ENCODE measurements at regions not wholly inside any gene's neighbourhood (a gene's known extent, or its start where the extent isn't known, plus 50 kb on each side); places are given as distances from the start of the nearest gene placed in this dataset.
"Not testable (repeated sequence)": the region's sequence is repeated elsewhere in the genome, so short reads cannot be mapped to it uniquely, and the experiment has no call there.

DNA sequence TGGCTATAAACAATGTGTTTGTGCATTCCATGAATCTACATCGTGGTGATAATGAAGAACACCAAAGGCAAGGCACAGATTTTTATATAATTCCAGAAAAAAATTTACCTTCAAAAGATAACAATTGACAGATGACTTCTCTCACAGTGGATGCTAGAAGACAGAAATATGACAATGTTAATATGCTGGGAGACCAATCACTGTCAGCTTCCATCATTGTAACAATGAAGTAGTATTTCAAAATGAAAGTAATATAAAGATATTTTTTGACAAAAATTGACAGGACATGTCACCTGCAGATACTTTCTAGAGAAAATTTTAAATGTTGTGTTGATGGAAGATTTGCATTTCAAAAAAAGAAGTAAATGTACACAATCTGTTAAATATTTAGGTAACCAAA lies 1925.9 kb upstream of the LRRTM1 start:
- H3K36me3 Mint-ChIP-seq, result no peaks in the 10 kb centered on the region
- H3K27me3 Mint-ChIP-seq, result no peaks in the 10 kb centered on the region
- peaks cover 4% of the 10 kb centered on the region for H3K9me3 Mint-ChIP-seq
- no peak for DNase-seq
- no peak overlapping the region for H3K27ac Mint-ChIP-seq
- no peak overlapping the region for H3K4me3 Mint-ChIP-seq
- CTCF ChIA-PET, result no interaction called here
- no peaks in the 10 kb centered on the region for H3K4me1 Mint-ChIP-seq

DNA sequence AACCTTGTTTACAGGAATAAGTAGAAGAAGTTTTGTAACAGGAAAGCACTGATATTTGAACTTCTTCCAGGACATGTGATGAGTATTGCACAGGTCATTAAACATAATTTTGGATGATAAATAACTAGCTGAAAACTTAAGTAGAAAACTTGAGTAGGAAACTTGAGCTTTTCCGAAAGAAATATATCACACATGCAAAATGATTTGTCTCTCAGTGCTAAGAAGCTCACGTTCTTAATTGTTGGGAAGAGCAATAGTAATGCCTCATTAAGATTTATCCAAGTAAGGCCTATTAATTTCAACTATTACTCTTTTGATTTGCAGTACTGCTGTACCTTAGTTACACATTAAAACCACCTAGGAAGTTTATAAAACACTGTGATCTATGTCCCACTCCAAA lies 1921.9 kb upstream of the LRRTM1 start:
- no peak overlapping the region for H3K27ac Mint-ChIP-seq
- peaks cover 11% of the 10 kb centered on the region for H3K9me3 Mint-ChIP-seq
- no peak overlapping the region for H3K4me3 Mint-ChIP-seq
- H3K27me3 Mint-ChIP-seq, result no peaks in the 10 kb centered on the region
- no peaks in the 10 kb centered on the region for H3K4me1 Mint-ChIP-seq
- CTCF ChIA-PET, result no interaction called here
- no peaks in the 10 kb centered on the region for H3K36me3 Mint-ChIP-seq
- DNase-seq, result no peak

DNA sequence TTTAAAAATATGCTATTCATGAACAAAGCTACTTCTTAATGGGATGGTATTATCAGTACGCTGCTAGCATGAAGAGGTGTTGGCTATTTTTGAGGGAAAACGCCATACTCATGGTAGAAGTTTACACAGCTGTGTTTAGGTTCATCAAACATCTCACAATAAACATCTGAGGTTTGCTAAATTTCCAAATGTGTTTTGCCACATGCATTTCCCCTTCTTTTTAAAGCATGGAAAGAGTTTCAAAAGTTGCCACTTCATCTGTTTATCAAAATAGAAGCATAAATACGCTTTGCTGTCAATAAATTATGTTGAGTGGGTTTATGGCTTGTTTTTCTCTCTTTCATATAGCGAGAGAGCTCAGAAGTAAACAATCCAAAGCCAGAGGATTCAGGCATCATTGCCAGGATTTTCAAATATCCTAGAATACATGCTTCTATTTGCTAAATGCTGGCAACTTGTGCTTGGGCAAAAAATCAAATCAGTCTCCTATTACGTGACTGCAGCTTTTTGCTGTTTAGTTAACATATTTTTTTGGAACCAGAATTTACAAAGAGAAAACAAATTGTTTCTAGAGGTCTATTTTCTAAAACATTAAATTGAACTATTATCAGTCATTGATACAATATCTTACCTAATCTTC lies 1919.9 kb upstream of the LRRTM1 start:
- Mint-ChIP-seq H3K4me1 (no peaks in the 10 kb centered on the region), H3K9me3 (peaks cover 11% of the 10 kb centered on the region), H3K27ac (no peak overlapping the region), H3K27me3 (no peaks in the 10 kb centered on the region), H3K36me3 (no peaks in the 10 kb centered on the region), H3K4me3 (no peak overlapping the region)
- DNase-seq, result no peak
- CTCF ChIA-PET, result no interaction called here

DNA sequence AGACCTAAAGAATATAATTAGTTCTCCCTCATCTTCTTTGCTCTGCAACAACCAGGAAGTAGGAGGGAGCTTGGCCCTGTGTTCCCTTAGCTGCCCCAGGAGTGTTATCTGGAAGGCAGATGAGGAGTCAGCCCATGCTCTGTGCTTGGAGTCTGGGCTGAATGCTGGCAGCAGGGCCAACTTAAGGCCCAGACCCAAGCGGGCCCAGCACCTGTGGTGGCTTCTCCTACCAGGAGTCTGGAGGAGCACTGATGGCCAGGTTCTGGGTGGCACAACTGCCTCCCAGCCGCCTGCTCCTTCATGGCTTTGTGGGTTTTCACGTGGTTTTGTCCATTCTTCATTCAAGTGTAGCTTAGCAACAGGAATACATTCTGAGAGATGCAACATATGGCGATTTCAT lies 1910.7 kb upstream of the LRRTM1 start:
- no peaks in the 10 kb centered on the region for H3K4me1 Mint-ChIP-seq
- no peak overlapping the region for H3K27ac Mint-ChIP-seq
- CTCF ChIA-PET, result no interaction called here
- no peak for DNase-seq
- H3K36me3 Mint-ChIP-seq, result no peaks in the 10 kb centered on the region
- H3K4me3 Mint-ChIP-seq, result no peak overlapping the region
- peaks cover 13% of the 10 kb centered on the region for H3K9me3 Mint-ChIP-seq
- H3K27me3 Mint-ChIP-seq, result no peaks in the 10 kb centered on the region

DNA sequence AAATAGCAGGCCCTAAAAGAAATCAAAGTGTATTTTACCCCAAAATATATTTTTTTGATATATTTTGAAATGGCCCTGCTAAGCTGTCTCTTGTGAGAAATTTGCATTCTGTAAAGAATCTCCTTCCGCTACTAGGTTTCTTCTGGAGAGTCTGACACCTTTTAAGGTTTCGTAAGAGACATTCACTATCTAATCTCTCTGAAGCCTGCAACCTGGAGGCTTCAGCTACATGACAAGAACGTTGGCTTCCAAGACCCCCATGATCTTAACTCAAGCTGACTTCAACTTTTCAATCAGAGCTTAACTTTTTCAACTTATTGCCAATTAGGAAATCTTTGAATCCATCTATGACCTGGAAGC lies 1894.9 kb upstream of the LRRTM1 start:
- Mint-ChIP-seq H3K4me1 (no peaks in the 10 kb centered on the region), H3K27me3 (no peaks in the 10 kb centered on the region), H3K27ac (no peak overlapping the region), H3K9me3 (peaks cover 11% of the 10 kb centered on the region), H3K36me3 (no peaks in the 10 kb centered on the region), H3K4me3 (no peak overlapping the region)
- CTCF ChIA-PET, result no interaction called here
- DNase-seq, result no peak

DNA sequence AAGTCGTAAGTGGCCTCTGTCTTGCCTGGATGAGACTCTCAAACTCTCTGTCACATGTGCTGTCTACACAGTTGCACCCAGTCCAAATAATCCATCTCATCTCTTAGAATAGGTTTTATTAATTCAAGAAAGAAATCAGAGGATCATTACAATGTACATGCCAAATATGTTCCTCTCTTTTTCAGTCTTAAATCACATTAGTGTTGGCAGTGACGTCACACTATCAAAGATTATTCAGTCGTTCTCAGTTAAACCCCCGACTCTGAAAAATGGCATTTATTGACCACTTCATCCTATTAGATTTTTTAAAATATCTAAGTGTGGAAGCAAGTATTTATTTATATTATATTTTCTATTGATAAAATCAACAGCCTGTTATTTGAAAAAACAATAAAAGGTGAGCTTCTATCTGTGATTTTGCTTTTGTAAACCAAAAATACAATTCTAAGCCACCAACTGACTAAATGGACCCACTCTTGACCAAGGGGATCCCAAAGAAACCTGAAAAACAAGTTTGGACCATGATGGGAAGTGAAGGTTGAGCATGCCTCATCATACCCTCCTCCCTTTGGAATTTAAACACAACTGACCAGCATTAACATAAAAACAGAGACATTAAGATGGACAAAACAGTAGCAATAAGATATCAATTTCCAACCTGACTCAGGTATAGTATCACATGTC lies 1894.4 kb upstream of the LRRTM1 start:
- H3K4me3 Mint-ChIP-seq, result no peak overlapping the region
- no peaks in the 10 kb centered on the region for H3K36me3 Mint-ChIP-seq
- no peaks in the 10 kb centered on the region for H3K4me1 Mint-ChIP-seq
- no peaks in the 10 kb centered on the region for H3K27me3 Mint-ChIP-seq
- DNase-seq, result no peak
- CTCF ChIA-PET, result no interaction called here
- no peak overlapping the region for H3K27ac Mint-ChIP-seq
- peaks cover 11% of the 10 kb centered on the region for H3K9me3 Mint-ChIP-seq

DNA sequence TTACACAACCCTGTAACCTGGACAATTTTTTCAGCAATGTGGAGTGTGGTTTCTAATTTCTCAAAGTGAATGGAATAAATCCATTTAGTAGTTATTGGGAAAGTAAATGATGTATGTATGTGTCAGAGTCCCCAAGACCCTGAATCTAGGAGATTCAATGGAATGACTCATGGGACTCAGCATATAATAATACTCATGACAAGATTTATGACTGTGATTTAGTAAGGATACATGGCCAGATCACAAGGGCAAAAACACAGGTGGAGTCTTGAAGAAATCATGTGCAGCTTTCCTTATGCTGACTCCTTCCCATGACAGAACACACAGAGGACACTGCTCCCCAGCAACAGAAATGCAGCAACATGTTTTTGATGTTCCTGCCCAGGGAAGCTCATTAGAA lies 1877.7 kb upstream of the LRRTM1 start:
- Mint-ChIP-seq H3K4me3 (no peak overlapping the region), H3K27ac (no peak overlapping the region), H3K36me3 (no peaks in the 10 kb centered on the region), H3K27me3 (no peaks in the 10 kb centered on the region), H3K4me1 (no peaks in the 10 kb centered on the region), H3K9me3 (peaks cover 6% of the 10 kb centered on the region)
- CTCF ChIA-PET, result no interaction called here
- no peak for DNase-seq

DNA sequence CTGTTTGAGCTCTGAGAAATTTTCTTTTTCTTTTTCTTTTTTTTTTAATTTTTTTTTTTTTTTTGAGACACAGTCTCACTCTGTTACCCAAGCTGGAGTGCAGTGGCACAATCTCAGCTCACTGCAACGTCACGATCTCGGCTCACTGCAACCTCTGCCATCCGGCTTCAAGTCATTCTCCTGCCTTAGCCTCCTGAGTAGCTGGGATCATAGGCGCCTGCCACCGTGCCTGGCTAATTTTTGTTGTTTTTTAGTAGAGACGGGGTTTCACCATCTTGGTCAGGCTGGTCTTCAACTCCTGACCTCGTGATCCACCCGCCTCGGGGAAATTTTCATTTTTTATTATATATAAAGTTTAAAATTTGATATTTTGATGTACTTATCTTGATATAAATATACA lies 1870.7 kb upstream of the LRRTM1 start:
- H3K4me3 Mint-ChIP-seq, DNase-seq, H3K36me3 Mint-ChIP-seq, H3K27ac Mint-ChIP-seq, H3K4me1 Mint-ChIP-seq, CTCF ChIA-PET, H3K27me3 Mint-ChIP-seq, H3K9me3 Mint-ChIP-seq: not testable (repeated sequence)

DNA sequence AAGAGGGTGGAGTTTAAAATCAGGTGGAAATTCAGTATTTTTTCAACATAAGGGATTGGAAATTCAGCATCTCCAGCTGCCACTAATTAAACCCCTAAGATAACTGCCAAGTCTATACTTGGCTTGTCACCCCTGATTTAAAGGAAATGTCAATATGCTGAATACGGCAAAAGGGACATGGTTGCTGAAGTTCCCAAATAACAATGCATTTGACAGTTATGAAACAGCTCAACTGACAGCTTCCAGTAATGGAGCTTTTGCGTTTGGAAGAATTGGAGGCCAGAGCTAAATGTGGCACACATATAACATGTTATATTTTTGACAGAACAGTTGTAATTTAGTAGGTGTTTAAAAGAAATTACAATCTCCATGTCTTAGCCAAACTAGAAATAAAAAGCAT lies 1867.9 kb upstream of the LRRTM1 start:
- no peak for DNase-seq
- no peaks in the 10 kb centered on the region for H3K27me3 Mint-ChIP-seq
- CTCF ChIA-PET, result no interaction called here
- H3K9me3 Mint-ChIP-seq, result peaks cover 2% of the 10 kb centered on the region
- H3K36me3 Mint-ChIP-seq, result no peaks in the 10 kb centered on the region
- no peak overlapping the region for H3K4me3 Mint-ChIP-seq
- no peak overlapping the region for H3K27ac Mint-ChIP-seq
- no peaks in the 10 kb centered on the region for H3K4me1 Mint-ChIP-seq

DNA sequence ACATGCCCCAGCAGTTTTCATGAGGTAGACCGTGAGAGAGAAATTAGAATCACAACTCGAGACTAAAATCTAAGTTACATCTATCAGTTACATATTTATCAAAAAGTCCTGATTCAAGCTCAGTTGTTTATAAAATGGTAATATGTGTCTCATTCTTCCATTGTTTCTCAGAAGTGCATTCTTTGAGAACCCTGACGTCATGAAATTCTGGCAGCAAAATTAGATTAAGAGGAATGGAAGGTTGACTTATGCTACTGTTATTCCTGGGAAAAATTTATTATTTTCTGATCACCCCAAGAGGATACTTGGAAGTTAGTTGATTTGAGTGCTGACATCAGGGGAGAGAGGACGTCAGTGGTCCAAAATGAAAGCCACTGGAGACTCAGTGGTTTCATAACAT lies 1864.8 kb upstream of the LRRTM1 start:
- CTCF ChIA-PET, result no interaction called here
- no peaks in the 10 kb centered on the region for H3K9me3 Mint-ChIP-seq
- H3K27ac Mint-ChIP-seq, result no peak overlapping the region
- no peaks in the 10 kb centered on the region for H3K27me3 Mint-ChIP-seq
- H3K36me3 Mint-ChIP-seq, result no peaks in the 10 kb centered on the region
- no peak for DNase-seq
- no peaks in the 10 kb centered on the region for H3K4me1 Mint-ChIP-seq
- no peak overlapping the region for H3K4me3 Mint-ChIP-seq

DNA sequence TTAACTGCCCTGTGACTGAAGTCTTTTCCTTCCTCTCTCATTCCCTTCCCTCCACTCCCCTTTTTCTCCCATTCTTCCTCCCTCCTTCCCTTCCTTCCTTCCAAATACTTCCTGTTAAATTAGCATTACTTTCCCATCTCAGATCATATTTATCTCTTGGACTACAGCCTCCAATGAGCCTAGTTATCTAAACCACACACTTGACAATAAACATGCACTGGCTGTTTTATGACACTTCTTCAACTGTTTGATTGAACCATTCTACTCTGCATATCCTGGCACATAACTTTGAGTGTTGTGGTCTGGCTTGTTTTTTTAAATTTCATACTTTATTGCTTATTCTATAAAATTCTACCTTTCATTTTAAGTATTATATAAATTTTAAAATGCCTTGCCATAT lies 1860.8 kb upstream of the LRRTM1 start:
- Mint-ChIP-seq H3K36me3 (no peaks in the 10 kb centered on the region), H3K4me3 (no peak overlapping the region), H3K27ac (no peak overlapping the region), H3K4me1 (no peaks in the 10 kb centered on the region), H3K27me3 (no peaks in the 10 kb centered on the region), H3K9me3 (peaks cover 8% of the 10 kb centered on the region)
- DNase-seq, result no peak
- CTCF ChIA-PET, result no interaction called here

DNA sequence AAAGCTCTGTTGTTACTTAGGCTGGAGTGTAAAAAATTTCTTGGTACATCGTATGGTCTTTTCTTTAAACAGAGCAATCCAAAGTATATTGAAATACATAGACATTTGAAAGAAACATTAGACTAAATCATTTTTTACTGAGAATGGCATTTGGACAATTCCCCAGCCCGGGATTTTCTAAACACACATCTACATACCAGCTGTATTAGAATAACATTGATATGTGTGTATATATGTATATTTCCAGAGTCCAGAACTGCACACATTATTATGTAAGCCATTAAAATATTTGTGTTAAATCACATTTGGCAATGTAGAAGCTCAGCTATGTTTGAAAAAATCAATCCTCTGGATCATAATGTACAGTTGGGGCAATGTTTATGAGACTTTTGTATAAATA lies 1853.6 kb upstream of the LRRTM1 start:
- H3K4me1 Mint-ChIP-seq, result no peaks in the 10 kb centered on the region
- CTCF ChIA-PET, result no interaction called here
- H3K9me3 Mint-ChIP-seq, result peaks cover 12% of the 10 kb centered on the region
- H3K27me3 Mint-ChIP-seq, result no peaks in the 10 kb centered on the region
- H3K36me3 Mint-ChIP-seq, result no peaks in the 10 kb centered on the region
- DNase-seq, result no peak
- H3K4me3 Mint-ChIP-seq, result no peak overlapping the region
- no peak overlapping the region for H3K27ac Mint-ChIP-seq

DNA sequence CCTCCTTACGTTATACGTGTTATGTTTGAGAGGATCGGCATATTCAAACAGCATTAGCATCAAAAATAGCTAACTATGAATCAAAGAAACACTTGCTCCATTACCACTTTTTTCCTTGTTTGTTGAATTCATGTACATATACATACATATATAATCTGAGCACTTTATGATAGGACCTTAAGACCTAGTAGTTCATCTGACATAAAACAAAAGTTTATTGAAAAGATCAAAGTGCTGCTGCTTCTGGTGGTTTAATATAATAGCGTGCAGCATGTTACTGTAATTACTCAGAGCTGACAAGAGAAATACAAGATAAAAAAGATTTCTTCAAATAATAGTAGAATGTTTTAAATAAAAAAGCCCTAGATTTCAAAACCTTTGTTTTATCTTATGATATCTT lies 1850.9 kb upstream of the LRRTM1 start:
- Mint-ChIP-seq H3K4me1 (no peaks in the 10 kb centered on the region), H3K27me3 (no peaks in the 10 kb centered on the region), H3K4me3 (no peak overlapping the region), H3K27ac (no peak overlapping the region), H3K9me3 (peaks cover 6% of the 10 kb centered on the region), H3K36me3 (no peaks in the 10 kb centered on the region)
- DNase-seq, result no peak
- CTCF ChIA-PET, result interaction anchor here (1.3 kb wide), 1 partner anchor 16 kb away, joined by 3 read pairs; no protein-coding TSS in a partner anchor

DNA sequence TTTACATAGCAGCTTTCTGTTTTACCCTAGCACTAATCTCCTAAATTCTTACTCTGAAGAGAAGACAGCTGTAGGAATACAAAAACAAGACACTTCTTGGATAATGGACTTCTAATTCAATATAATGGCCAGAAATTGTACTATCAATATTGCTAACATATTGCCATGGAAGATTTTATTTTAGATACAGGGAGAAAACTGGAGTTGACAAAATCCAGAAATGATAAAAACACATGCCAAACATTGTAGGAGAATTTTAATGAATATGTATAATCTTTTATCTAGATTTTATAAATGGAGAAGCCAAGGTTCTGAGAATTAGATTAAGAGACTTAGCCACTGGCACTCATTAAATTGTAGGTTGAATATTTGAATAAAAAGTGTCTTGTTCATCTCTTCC lies 1838.8 kb upstream of the LRRTM1 start:
- Mint-ChIP-seq H3K4me1 (no peaks in the 10 kb centered on the region), H3K9me3 (peaks cover 6% of the 10 kb centered on the region), H3K27ac (no peak overlapping the region), H3K4me3 (no peak overlapping the region), H3K27me3 (no peaks in the 10 kb centered on the region), H3K36me3 (no peaks in the 10 kb centered on the region)
- DNase-seq, result no peak
- CTCF ChIA-PET, result no interaction called here

DNA sequence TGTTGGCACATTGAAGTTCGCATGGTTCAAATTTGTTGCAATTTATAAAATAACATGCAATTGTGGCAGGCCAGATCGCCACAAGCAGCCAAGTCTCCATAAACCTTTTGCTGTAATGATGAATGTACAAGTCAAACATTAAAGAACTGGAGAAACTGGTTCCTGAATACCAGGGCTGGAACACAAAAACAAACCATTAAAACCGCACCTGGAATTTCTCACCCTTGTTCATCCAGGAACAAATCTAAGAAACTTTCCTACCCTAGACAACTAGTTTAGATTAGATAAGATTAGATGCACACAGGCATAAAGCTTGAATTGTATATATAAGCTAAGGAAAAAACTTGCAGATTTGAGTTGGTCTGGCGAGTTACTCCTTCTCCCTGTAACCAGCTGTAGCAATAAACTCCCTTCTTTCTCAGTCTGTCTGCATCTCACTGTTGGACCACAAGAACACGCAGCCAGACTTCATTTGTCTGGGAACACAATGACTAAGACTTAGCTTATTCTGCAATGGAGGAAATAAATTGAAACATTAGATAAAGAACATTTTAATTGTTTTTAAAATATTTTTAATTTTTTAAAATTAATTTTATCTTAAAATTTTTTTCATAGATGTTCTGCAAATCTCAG lies 1835.5 kb upstream of the LRRTM1 start:
- DNase-seq, result no peak
- Mint-ChIP-seq H3K27me3 (no peaks in the 10 kb centered on the region), H3K27ac (no peak overlapping the region), H3K9me3 (peaks cover 10% of the 10 kb centered on the region), H3K4me3 (no peak overlapping the region), H3K4me1 (no peaks in the 10 kb centered on the region), H3K36me3 (no peaks in the 10 kb centered on the region)
- CTCF ChIA-PET, result no interaction called here
